Fibroblast of lung (primary cell): ENCODE measurements at regions not wholly inside any gene's neighbourhood (a gene's known extent, or its start where the extent isn't known, plus 50 kb on each side); places are given as distances from the start of the nearest gene placed in this dataset.

Experiments
- EZH2 ChIP-seq: IDR thresholded peaks from 2 replicates; pipeline ENCODE4 v1.5.1; 2012; ENCODE audit warnings: low read length, control low read depth, mild to moderate bottlenecking; ENCODE audit errors: missing control alignments
- TF ChIP-seq, protein P1 (sequence below), 2 donors: IDR thresholded peaks in 1 of 2; conservative IDR thresholded peaks in 1 of 2; 1 replicate in 1 of 2; 2 replicates in 1 of 2; pipeline ENCODE4 v1.5.1; 2011 to 2012; ENCODE audit warnings: low read length in 2 of 2, control low read depth in 1 of 2, inconsistent platforms in 1 of 2, low read depth in 1 of 2, mild to moderate bottlenecking in 1 of 2

DNA sequence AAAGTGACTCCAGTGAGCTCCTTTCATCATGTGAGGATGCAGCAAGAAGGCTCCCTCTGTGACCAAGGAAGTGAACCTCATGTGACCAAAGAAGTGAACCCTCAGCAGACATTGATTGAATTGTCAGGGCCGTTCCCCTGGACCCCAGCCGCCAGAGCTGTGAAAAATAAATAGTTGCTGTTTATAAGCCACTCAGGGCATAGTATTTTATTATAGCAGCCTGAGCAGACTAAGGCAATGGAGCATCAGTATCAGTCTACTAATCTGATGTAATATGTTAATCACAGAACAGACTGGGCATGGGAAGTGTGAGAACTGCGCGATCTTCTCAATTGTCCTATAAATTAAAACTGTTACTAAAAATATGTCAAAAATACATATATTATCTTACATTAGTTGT, 384.5 kb upstream of the PRKCQ start:
- TF ChIP-seq, protein P1, sequence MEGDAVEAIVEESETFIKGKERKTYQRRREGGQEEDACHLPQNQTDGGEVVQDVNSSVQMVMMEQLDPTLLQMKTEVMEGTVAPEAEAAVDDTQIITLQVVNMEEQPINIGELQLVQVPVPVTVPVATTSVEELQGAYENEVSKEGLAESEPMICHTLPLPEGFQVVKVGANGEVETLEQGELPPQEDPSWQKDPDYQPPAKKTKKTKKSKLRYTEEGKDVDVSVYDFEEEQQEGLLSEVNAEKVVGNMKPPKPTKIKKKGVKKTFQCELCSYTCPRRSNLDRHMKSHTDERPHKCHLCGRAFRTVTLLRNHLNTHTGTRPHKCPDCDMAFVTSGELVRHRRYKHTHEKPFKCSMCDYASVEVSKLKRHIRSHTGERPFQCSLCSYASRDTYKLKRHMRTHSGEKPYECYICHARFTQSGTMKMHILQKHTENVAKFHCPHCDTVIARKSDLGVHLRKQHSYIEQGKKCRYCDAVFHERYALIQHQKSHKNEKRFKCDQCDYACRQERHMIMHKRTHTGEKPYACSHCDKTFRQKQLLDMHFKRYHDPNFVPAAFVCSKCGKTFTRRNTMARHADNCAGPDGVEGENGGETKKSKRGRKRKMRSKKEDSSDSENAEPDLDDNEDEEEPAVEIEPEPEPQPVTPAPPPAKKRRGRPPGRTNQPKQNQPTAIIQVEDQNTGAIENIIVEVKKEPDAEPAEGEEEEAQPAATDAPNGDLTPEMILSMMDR (conservative IDR thresholded peaks at IDR 0.05 in 1 of 2, IDR thresholded peaks at IDR 0.05 in 1 of 2; ENCODE audit: low read depth in 1 of 2, low read length in 2 of 2): no peak
- TF ChIP-seq EZH2: no peak
